HL-60 (cell line): ENCODE measurements at regions not wholly inside any gene's neighbourhood (a gene's known extent, or its start where the extent isn't known, plus 50 kb on each side); places are given as distances from the start of the nearest gene placed in this dataset.

Experiments used
- CTCF ChIP-seq: IDR thresholded peaks from one replicate; pipeline ENCODE4 v1.5.1; 2011; ENCODE audit warnings: low read length, control low read depth, inconsistent platforms; ENCODE audit not compliant: insufficient read depth
- POLR2AphosphoS5 ChIP-seq: IDR thresholded peaks from 2 replicates; pipeline ENCODE4 v1.6.1; 2012; ENCODE audit warnings: low read depth
- REST ChIP-seq: IDR thresholded peaks from 2 replicates; pipeline ENCODE4 v1.6.1; 2012; ENCODE audit warnings: low read depth; ENCODE audit not compliant: insufficient replicate concordance

- no peak for TF ChIP-seq CTCF
- no peak for TF ChIP-seq REST
- no peak for TF ChIP-seq POLR2AphosphoS5
Measured at GRCh38 chr14:59123975-59124374, 64.5 kb upstream of the DAAM1 start.
